Aorta (tissue), 5 donors: ENCODE measurements at regions not wholly inside any gene's neighbourhood (a gene's known extent, or its start where the extent isn't known, plus 50 kb on each side); places are given as distances from the start of the nearest gene placed in this dataset.

Source experiments
- ATAC-seq: fragments of 200-7000 bp; cut with Tn5 transposase; one replicate; pipeline ENCODE4 v1.9.1; 2022; ENCODE audit warnings: moderate library complexity; ENCODE audit not compliant: low FRiP score
- DNase-seq, 2 donors: peaks; one replicate each; pipeline ENCODE4 v3.0.0-alpha.2; 2020
- H3K27ac ChIP-seq, 2 donors: one replicate each; pipeline ENCODE4 v1.5.1; 2013; ENCODE audit warnings: low read length in 2 of 2, mild to moderate bottlenecking in 2 of 2, moderate library complexity in 2 of 2, control low read depth in 1 of 2, inconsistent platforms in 1 of 2, low read depth in 1 of 2
- H3K27me3 ChIP-seq, 2 donors: one replicate each; pipeline ENCODE4 v1.6.1; 2013; ENCODE audit warnings: control low read depth in 1 of 2, low read length in 1 of 2, mild to moderate bottlenecking in 1 of 2, moderate library complexity in 1 of 2; ENCODE audit not compliant: insufficient read depth in 2 of 2, control insufficient read depth in 1 of 2
- H3K36me3 ChIP-seq, 2 donors: one replicate each; pipeline ENCODE4 v1.6.1; 2013; ENCODE audit warnings: control low read depth in 1 of 2, low read length in 1 of 2, mild to moderate bottlenecking in 1 of 2; ENCODE audit not compliant: insufficient read depth in 2 of 2, control insufficient read depth in 1 of 2
- H3K4me1 ChIP-seq, 2 donors: one replicate each; pipeline ENCODE4 v1.6.1; 2013; ENCODE audit warnings: low read length in 2 of 2, control low read depth in 1 of 2, mild to moderate bottlenecking in 1 of 2, moderate library complexity in 1 of 2; ENCODE audit not compliant: insufficient read depth in 2 of 2, control insufficient read depth in 1 of 2
- H3K4me3 ChIP-seq, 2 donors: one replicate each; pipeline ENCODE4 v1.5.1; 2013; ENCODE audit warnings: low read length in 2 of 2, control low read depth in 1 of 2, mild to moderate bottlenecking in 1 of 2
- H3K9me3 ChIP-seq: one replicate; pipeline ENCODE4 v1.6.1; 2013; ENCODE audit warnings: mild to moderate bottlenecking, low read length; ENCODE audit not compliant: control insufficient read depth
- WGBS, 2 donors: extraction: QIAGEN DNeasy Blood & Tissue Kit; methylation state at CpG; one replicate each; pipeline ENCODE4 v1.1.7; 2013; 5-methylcytosine and 5-hydroxymethylcytosine counted together
- intact Hi-C, 2 donors: fragments of 100-400 bp; cut with DNase I; formaldehyde crosslinking; loops; one replicate each; pipeline versions ENCODE4 v1.14.2 to v1.15.0; 2022
- donor health status: healthy with polysubstance abuse.
- donor health status: Bipolar disorder and iron deficiency.
- donor health status: DM: no; HTN: no; CAD: no.
- donor health status: DM: no; HTN: no; CAD: no.
- donor health status: DM: yes; HTN: yes; CAD: no.

GRCh38 chr2:150019063-150019462 lies 431.5 kb upstream of the MMADHC start:
- Histone ChIP-seq H3K27ac (no peak overlapping the region), H3K4me1 (no peaks in the 10 kb centered on the region), H3K27me3 (no peaks in the 10 kb centered on the region), H3K36me3 (no peaks in the 10 kb centered on the region), H3K4me3 (no peak overlapping the region), H3K9me3 (no peaks in the 10 kb centered on the region)
- DNase-seq = no peak
- intact Hi-C loops = no loop called here
- no peak for ATAC-seq
- WGBS, 2 donors = 95 to 99% methylated on average over 3 of the region's 3 CpGs

- Histone ChIP-seq H3K27ac (no peak overlapping the region), H3K36me3 (no peaks in the 10 kb centered on the region), H3K27me3 (no peaks in the 10 kb centered on the region), H3K4me1 (no peaks in the 10 kb centered on the region), H3K4me3 (no peak overlapping the region), H3K9me3 (no peaks in the 10 kb centered on the region)
- intact Hi-C loops = no loop called here
- WGBS, 2 donors = 78 to 89% methylated on average over 1 of the region's 1 CpG
- no peak for ATAC-seq
- DNase-seq = no peak
These were observed 425.4 kb upstream of the MMADHC start for GRCh38 chr2:150012986-150013385.

- no peaks in the 10 kb centered on the region for H3K27me3 ChIP-seq
- DNase-seq (no peak), ATAC-seq (no peak)
- H3K4me1 ChIP-seq = no peaks in the 10 kb centered on the region
- 26 to 31% methylated on average over 3 of the region's 3 CpGs for WGBS, 2 donors
- H3K4me3 ChIP-seq = no peak overlapping the region
- H3K27ac ChIP-seq = no peak overlapping the region
- intact Hi-C loops = no loop called here
- no peaks in the 10 kb centered on the region for H3K9me3 ChIP-seq
- no peaks in the 10 kb centered on the region for H3K36me3 ChIP-seq
These were observed 423.7 kb upstream of the MMADHC start for GRCh38 chr2:150011161-150011730.

GRCh38 chr2:150008901-150009300 lies 421.3 kb upstream of the MMADHC start:
- 99 to 100% methylated on average over 1 of the region's 1 CpG for WGBS, 2 donors
- no peak for ATAC-seq
- intact Hi-C loops = no loop called here

GRCh38 chr2:150007815-150008430 lies 420.3 kb upstream of the MMADHC start:
- no peak for ATAC-seq
- WGBS, 2 donors = 95 to 100% methylated on average over 1 of the region's 1 CpG

More at GRCh38 chr2:150008901-150009300, 421.3 kb upstream of the MMADHC start:
- no peaks in the 10 kb centered on the region for H3K36me3 ChIP-seq
- no peak overlapping the region for H3K27ac ChIP-seq
- DNase-seq = no peak
- H3K27me3 ChIP-seq = no peaks in the 10 kb centered on the region
- H3K4me3 ChIP-seq = no peak overlapping the region
- no peaks in the 10 kb centered on the region for H3K4me1 ChIP-seq
- no peaks in the 10 kb centered on the region for H3K9me3 ChIP-seq

GRCh38 chr2:150006591-150006990 lies 419.0 kb upstream of the MMADHC start:
- Histone ChIP-seq H3K4me3 (no peak overlapping the region), H3K36me3 (no peaks in the 10 kb centered on the region), H3K4me1 (no peaks in the 10 kb centered on the region), H3K27me3 (no peaks in the 10 kb centered on the region), H3K27ac (no peak overlapping the region), H3K9me3 (no peaks in the 10 kb centered on the region)
- ATAC-seq = no peak
- 92 to 94% methylated on average over 4 of the region's 4 CpGs for WGBS, 2 donors
- DNase-seq = no peak
- intact Hi-C loops = no loop called here

More at GRCh38 chr2:150007815-150008430, 420.3 kb upstream of the MMADHC start:
- Histone ChIP-seq H3K4me3 (no peak overlapping the region), H3K9me3 (no peaks in the 10 kb centered on the region), H3K27me3 (no peaks in the 10 kb centered on the region), H3K27ac (no peak overlapping the region), H3K4me1 (no peaks in the 10 kb centered on the region), H3K36me3 (no peaks in the 10 kb centered on the region)
- DNase-seq = no peak
- intact Hi-C loops = no loop called here

GRCh38 chr2:150003544-150003943 lies 416.0 kb upstream of the MMADHC start:
- no peaks in the 10 kb centered on the region for H3K4me1 ChIP-seq
- H3K4me3 ChIP-seq = no peak overlapping the region
- no peaks in the 10 kb centered on the region for H3K36me3 ChIP-seq
- intact Hi-C loops = no loop called here
- 97 to 100% methylated on average over 1 of the region's 1 CpG for WGBS, 2 donors
- H3K27ac ChIP-seq = no peak overlapping the region
- DNase-seq (no peak), ATAC-seq (no peak)
- no peaks in the 10 kb centered on the region for H3K9me3 ChIP-seq
- H3K27me3 ChIP-seq = no peaks in the 10 kb centered on the region

- ATAC-seq = no peak
- H3K27me3 ChIP-seq = no peaks in the 10 kb centered on the region
- no peak for DNase-seq
- no peaks in the 10 kb centered on the region for H3K36me3 ChIP-seq
- no peak overlapping the region for H3K27ac ChIP-seq
- H3K4me3 ChIP-seq = no peak overlapping the region
- 91 to 95% methylated on average over 4 of the region's 4 CpGs for WGBS, 2 donors
- H3K9me3 ChIP-seq = no peaks in the 10 kb centered on the region
- no peaks in the 10 kb centered on the region for H3K4me1 ChIP-seq
- intact Hi-C loops = no loop called here
These were observed 414.2 kb upstream of the MMADHC start for GRCh38 chr2:150001788-150002187.

- no peak for ATAC-seq
- WGBS, 2 donors = 80 to 81% methylated on average over 3 of the region's 3 CpGs
These were observed 409.3 kb upstream of the MMADHC start for GRCh38 chr2:149996901-149997300.

More at GRCh38 chr2:149996901-149997300, 409.3 kb upstream of the MMADHC start:
- intact Hi-C loops = no loop called here
- Histone ChIP-seq H3K4me1 (peaks cover 6 to 9% of the 10 kb centered on the region in 2 donors), H3K9me3 (no peaks in the 10 kb centered on the region), H3K27me3 (no peaks in the 10 kb centered on the region), H3K36me3 (no peaks in the 10 kb centered on the region), H3K27ac (no peak overlapping the region), H3K4me3 (no peak overlapping the region)
- no peak for DNase-seq
